K562 (cell line): ENCODE measurements at regions not wholly inside any gene's neighbourhood (a gene's known extent, or its start where the extent isn't known, plus 50 kb on each side); places are given as distances from the start of the nearest gene placed in this dataset.

Source experiments
- ATAC-seq: fragments of 200-7000 bp; cut with Tn5 transposase; 3 replicates; pipeline ENCODE4 v1.9.1; 2020; ENCODE audit warnings: moderate library complexity
- BruUV-seq: library from RNA; stranded (reverse); fragments of 400-500 nt; replicated peaks from 2 replicates; lab custom pipeline; 2021; lab: Mats Ljungman, UMichigan
- CTCF ChIA-PET: fragments of 300-600 bp; formaldehyde crosslinking; extraction: SDS; loops from one replicate; lab custom pipeline; 2021; ENCODE audit warnings: low intra/inter-chr PET ratio; lab: Yijun Ruan, JAX
- POLR2A ChIA-PET: fragments of 300-600, 350-650 bp; sonication (Branson Sonifier 250); formaldehyde crosslinking; extraction: SDS; loops from one replicate; lab custom pipeline; 2021; ENCODE audit warnings: antibody characterized with exemption, inconsistent platforms; lab: Yijun Ruan, JAX
- DNase-seq, 4 experiments: peaks; one replicate each; pipeline versions ENCODE4 v3.0.0 to v3.0.0-alpha.2; 2011 to 2018; ENCODE audit warnings: low spot score in 3 of 4, mixed read lengths in 3 of 4; ENCODE audit errors: extremely low read depth in 1 of 4
- FAIRE-seq: peaks from 2 replicates; lab custom pipeline; 2011; peaks lifted over from hg19 to GRCh38; lab: Jason Lieb, UNC
- H2AFZ ChIP-seq: 2 replicates; pipeline ENCODE4 v1.6.0; 2011; ENCODE audit warnings: low read depth, low read length, control low read depth, inconsistent platforms
- H3K27ac ChIP-seq: fragments of 200-600 bp; 3 replicates; pipeline ENCODE4 v1.8.0; 2011; ENCODE audit warnings: low read depth, mild to moderate bottlenecking, control low read depth, inconsistent platforms, low read length, moderate library complexity, mixed read lengths; ENCODE audit errors: extremely low read depth
- H3K27me3 ChIP-seq, 2 experiments: fragments of 300-600 bp in 1 of 2; 2 replicates in 1 of 2; 3 replicates in 1 of 2; pipeline versions ENCODE4 v1.6.0 to v1.8.0; 2011; ENCODE audit warnings: inconsistent platforms in 2 of 2, low read length in 2 of 2, mild to moderate bottlenecking in 1 of 2, mixed read lengths in 1 of 2, moderate library complexity in 1 of 2; ENCODE audit not compliant: control insufficient read depth in 2 of 2, insufficient read depth in 2 of 2
- H3K36me3 ChIP-seq: fragments of 300-600 bp; 3 replicates; pipeline ENCODE4 v1.8.0; 2011; ENCODE audit warnings: mild to moderate bottlenecking, low read length, inconsistent platforms; ENCODE audit not compliant: control insufficient read depth, insufficient read depth
- H3K4me1 ChIP-seq, 2 experiments: fragments of 200-600 bp in 1 of 2; replicated peaks in 1 of 2; 2 replicates in 1 of 2; 3 replicates in 1 of 2; pipeline versions ENCODE4 v1.5.1 to v1.8.0; 2011; ENCODE audit warnings: inconsistent platforms in 2 of 2, low read length in 2 of 2, mild to moderate bottlenecking in 1 of 2, mixed read lengths in 1 of 2, moderate library complexity in 1 of 2; ENCODE audit not compliant: control insufficient read depth in 2 of 2, insufficient read depth in 2 of 2
- H3K4me2 ChIP-seq: 2 replicates; pipeline ENCODE4 v1.6.1; 2011; ENCODE audit warnings: low read length, control low read depth, inconsistent platforms, mixed read lengths; ENCODE audit not compliant: insufficient read depth
- H3K4me3 ChIP-seq: fragments of 200-600 bp; sonication (generic), shearing (Covaris generic); 2 replicates; pipeline ENCODE4 v1.5.1; 2016; ENCODE audit warnings: control low read depth, inconsistent platforms
- H3K79me2 ChIP-seq: fragments of 200-600 bp; 3 replicates; pipeline ENCODE4 v1.8.0; 2011; ENCODE audit warnings: low read length, inconsistent platforms; ENCODE audit not compliant: control insufficient read depth, insufficient read depth
- H3K9ac ChIP-seq, 2 experiments: 2 replicates each; pipeline versions ENCODE4 v1.6.0 to v1.6.1; 2011; ENCODE audit warnings: low read depth in 2 of 2, low read length in 2 of 2, control low read depth in 1 of 2, inconsistent platforms in 1 of 2, mild to moderate bottlenecking in 1 of 2, mixed read lengths in 1 of 2; ENCODE audit not compliant: insufficient read depth in 1 of 2
- H3K9me1 ChIP-seq: one replicate; pipeline ENCODE4 v1.6.0; 2011; ENCODE audit warnings: inconsistent platforms, mild to moderate bottlenecking, low read length, moderate library complexity; ENCODE audit not compliant: control insufficient read depth, insufficient read depth
- H3K9me3 ChIP-seq: replicated peaks from 2 replicates; pipeline ENCODE4 v1.5.1; 2011; ENCODE audit warnings: low read depth, low read length, inconsistent platforms; ENCODE audit not compliant: control insufficient read depth, insufficient read depth
- H4K20me1 ChIP-seq: replicated peaks from 2 replicates; pipeline ENCODE4 v1.6.1; 2011; ENCODE audit warnings: low read length, inconsistent platforms, mixed read lengths; ENCODE audit not compliant: control insufficient read depth, insufficient read depth
- JUN ChIP-seq, 2 experiments: sonication (generic) in 1 of 2; formaldehyde crosslinking in 1 of 2; IDR thresholded peaks; 2 replicates each; pipeline versions ENCODE4 v1.6.1 to v1.8.0; 2012 to 2022; ENCODE audit warnings: borderline replicate concordance in 2 of 2, mild to moderate bottlenecking in 2 of 2, improper control_type of control experiment in 1 of 2, low read depth in 1 of 2, low read length in 1 of 2, missing genetic modification reagents in 1 of 2
- MCM3 ChIP-seq: fragments of 450-650 bp; IDR thresholded peaks from 2 replicates; pipeline ENCODE4 v1.6.1; 2016
- NFYB ChIP-seq: IDR thresholded peaks from 2 replicates; pipeline ENCODE4 v1.6.1; 2011; ENCODE audit warnings: mild to moderate bottlenecking, moderate library complexity; ENCODE audit not compliant: insufficient read length; ENCODE audit errors: extremely low read depth
- RAD21 ChIP-seq, 2 experiments: fragments of 250-450 bp in 1 of 2; fragments of 450-650 bp in 1 of 2; sonication (Bioruptor Pico) in 1 of 2; formaldehyde crosslinking in 1 of 2; IDR thresholded peaks in 1 of 2; conservative IDR thresholded peaks in 1 of 2; 2 replicates each; pipeline versions ENCODE4 v1.4.0 to v1.8.0; 2020 to 2022; ENCODE audit warnings: mild to moderate bottlenecking in 2 of 2, moderate library complexity in 1 of 2
- TAL1 ChIP-seq: fragments of 450-650 bp; IDR thresholded peaks from 2 replicates; pipeline ENCODE4 v1.6.1; 2016; ENCODE audit warnings: mild to moderate bottlenecking
- ZNF785 ChIP-seq: fragments of 250-450 bp; sonication (Bioruptor Pico); IDR thresholded peaks from 2 replicates; pipeline ENCODE4 v1.4.0; 2020; ENCODE audit warnings: mild to moderate bottlenecking
- ZZZ3 ChIP-seq: fragments of 450-650 bp; IDR thresholded peaks from 2 replicates; pipeline ENCODE4 v1.6.1; 2016; ENCODE audit warnings: antibody characterized with exemption, mild to moderate bottlenecking, moderate library complexity
- WGBS: fragments of 100-300 bp; shearing (Covaris generic); methylation state at CpG from one replicate; pipeline ENCODE4 v1.1.6; 2016; ENCODE audit warnings: low coverage, mixed read lengths; ENCODE audit not compliant: insufficient coverage; ENCODE audit errors: missing lambda C conversion rate; 5-methylcytosine and 5-hydroxymethylcytosine counted together
- in situ Hi-C: fragments of 300-500 bp; cut with MboI; formaldehyde crosslinking; loops from 4 replicates; pipeline ENCODE4 v1.15.0; 2018; ENCODE audit warnings: inconsistent platforms, mixed read lengths
- intact Hi-C: fragments of 100-400 bp; cut with micrococcal nuclease; formaldehyde crosslinking; loops from 2 replicates; pipeline ENCODE4 v1.14.2; 2022
- TF ChIP-seq, protein P1 (sequence below), 3 experiments: IDR thresholded peaks in 2 of 3; conservative IDR thresholded peaks in 1 of 3; 2 replicates each; pipeline ENCODE4 v1.5.1; 2011 to 2012; ENCODE audit warnings: low read length in 3 of 3, mild to moderate bottlenecking in 3 of 3, control low read depth in 2 of 3, improper control_type of control experiment in 1 of 3, inconsistent platforms in 1 of 3, low read depth in 1 of 3, mixed read lengths in 1 of 3, moderate library complexity in 1 of 3; ENCODE audit not compliant: insufficient read depth in 2 of 3
- TF ChIP-seq, protein P2 (sequence below): IDR thresholded peaks from 3 replicates; pipeline ENCODE4 v1.6.1; 2011; ENCODE audit warnings: borderline replicate concordance, mild to moderate bottlenecking; ENCODE audit not compliant: insufficient read length, insufficient read depth
- TF ChIP-seq, protein P3 (sequence below): fragments of 450-650 bp; IDR thresholded peaks from 2 replicates; pipeline ENCODE4 v1.6.1; 2018; ENCODE audit not compliant: partially characterized antibody

DNA sequence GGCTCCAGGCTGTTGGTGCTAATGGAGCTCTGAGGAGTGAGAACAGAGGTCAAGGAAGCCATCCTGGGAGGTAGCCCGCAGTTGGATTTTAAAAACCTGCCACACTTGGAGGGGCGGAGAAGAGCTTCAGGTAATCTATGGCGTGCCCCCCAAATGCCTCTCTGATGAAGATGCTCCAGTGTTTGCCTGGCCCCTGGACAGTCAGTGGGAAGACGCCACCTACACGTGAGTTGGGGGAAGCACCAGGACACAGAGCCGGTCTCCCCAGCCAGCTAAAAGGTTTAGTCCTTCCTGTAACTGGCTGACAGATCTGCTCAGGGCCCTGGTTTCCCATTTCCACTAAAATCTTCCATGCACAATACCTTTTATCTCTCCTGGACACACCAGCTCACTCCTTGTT, 225.0 kb downstream of the TTC32 start:
- Histone ChIP-seq H3K4me1 (no peaks in the 10 kb centered on the region), H3K4me3 (no peak overlapping the region), H3K9me1 (no peaks in the 10 kb centered on the region), H3K27me3 (peaks cover 0 to 26% of the 10 kb centered on the region in 2 experiments; a peak in 2 of 5 replicates), H2AFZ (no peak overlapping the region), H3K27ac (no peak overlapping the region), H3K9ac (no peak overlapping the region), H3K79me2 (no peaks in the 10 kb centered on the region), H4K20me1 (no peaks in the 10 kb centered on the region), H3K4me2 (no peak overlapping the region), H3K9me3 (no peaks in the 10 kb centered on the region), H3K36me3 (no peaks in the 10 kb centered on the region)
- in situ Hi-C loops, result no loop called here
- FAIRE-seq (no peak), ATAC-seq (peak; percentile 93), DNase-seq (peak; percentile 22 to 29 (median 26))
- WGBS, result 4% methylated on average over 6 of the region's 6 CpGs
- CTCF ChIA-PET, result no interaction called here
- no TSS peak for BruUV-seq
- TF ChIP-seq, protein P1, sequence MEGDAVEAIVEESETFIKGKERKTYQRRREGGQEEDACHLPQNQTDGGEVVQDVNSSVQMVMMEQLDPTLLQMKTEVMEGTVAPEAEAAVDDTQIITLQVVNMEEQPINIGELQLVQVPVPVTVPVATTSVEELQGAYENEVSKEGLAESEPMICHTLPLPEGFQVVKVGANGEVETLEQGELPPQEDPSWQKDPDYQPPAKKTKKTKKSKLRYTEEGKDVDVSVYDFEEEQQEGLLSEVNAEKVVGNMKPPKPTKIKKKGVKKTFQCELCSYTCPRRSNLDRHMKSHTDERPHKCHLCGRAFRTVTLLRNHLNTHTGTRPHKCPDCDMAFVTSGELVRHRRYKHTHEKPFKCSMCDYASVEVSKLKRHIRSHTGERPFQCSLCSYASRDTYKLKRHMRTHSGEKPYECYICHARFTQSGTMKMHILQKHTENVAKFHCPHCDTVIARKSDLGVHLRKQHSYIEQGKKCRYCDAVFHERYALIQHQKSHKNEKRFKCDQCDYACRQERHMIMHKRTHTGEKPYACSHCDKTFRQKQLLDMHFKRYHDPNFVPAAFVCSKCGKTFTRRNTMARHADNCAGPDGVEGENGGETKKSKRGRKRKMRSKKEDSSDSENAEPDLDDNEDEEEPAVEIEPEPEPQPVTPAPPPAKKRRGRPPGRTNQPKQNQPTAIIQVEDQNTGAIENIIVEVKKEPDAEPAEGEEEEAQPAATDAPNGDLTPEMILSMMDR (IDR thresholded peaks at IDR 0.05 in 2 of 3, conservative IDR thresholded peaks at IDR 0.05 in 1 of 3; ENCODE audit: insufficient read depth in 2 of 3, low read depth in 1 of 3, low read length in 3 of 3), result peak; percentile 36 to 51 (median 43); a peak in 3 of 6 replicates
- TF ChIP-seq RAD21 (CRISPR knock-in tag; conservative IDR thresholded peaks at IDR 0.05 in 1 of 2, IDR thresholded peaks at IDR 0.05 in 1 of 2) (peak in 1 of 2 experiments; percentile 31; a peak in 1 of 4 replicates), ZZZ3 (no peak), MCM3 (no peak), TAL1 (no peak), NFYB (no peak), ZNF785 (no peak), JUN (IDR thresholded peaks at IDR 0.05; ENCODE audit: borderline replicate concordance, low read depth, low read length) (no peak), JUN (CRISPR knock-in tag; IDR thresholded peaks at IDR 0.05; ENCODE audit: borderline replicate concordance) (no peak)
- TF ChIP-seq, protein P2, sequence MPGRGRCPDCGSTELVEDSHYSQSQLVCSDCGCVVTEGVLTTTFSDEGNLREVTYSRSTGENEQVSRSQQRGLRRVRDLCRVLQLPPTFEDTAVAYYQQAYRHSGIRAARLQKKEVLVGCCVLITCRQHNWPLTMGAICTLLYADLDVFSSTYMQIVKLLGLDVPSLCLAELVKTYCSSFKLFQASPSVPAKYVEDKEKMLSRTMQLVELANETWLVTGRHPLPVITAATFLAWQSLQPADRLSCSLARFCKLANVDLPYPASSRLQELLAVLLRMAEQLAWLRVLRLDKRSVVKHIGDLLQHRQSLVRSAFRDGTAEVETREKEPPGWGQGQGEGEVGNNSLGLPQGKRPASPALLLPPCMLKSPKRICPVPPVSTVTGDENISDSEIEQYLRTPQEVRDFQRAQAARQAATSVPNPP, result no peak
- TF ChIP-seq, protein P3, sequence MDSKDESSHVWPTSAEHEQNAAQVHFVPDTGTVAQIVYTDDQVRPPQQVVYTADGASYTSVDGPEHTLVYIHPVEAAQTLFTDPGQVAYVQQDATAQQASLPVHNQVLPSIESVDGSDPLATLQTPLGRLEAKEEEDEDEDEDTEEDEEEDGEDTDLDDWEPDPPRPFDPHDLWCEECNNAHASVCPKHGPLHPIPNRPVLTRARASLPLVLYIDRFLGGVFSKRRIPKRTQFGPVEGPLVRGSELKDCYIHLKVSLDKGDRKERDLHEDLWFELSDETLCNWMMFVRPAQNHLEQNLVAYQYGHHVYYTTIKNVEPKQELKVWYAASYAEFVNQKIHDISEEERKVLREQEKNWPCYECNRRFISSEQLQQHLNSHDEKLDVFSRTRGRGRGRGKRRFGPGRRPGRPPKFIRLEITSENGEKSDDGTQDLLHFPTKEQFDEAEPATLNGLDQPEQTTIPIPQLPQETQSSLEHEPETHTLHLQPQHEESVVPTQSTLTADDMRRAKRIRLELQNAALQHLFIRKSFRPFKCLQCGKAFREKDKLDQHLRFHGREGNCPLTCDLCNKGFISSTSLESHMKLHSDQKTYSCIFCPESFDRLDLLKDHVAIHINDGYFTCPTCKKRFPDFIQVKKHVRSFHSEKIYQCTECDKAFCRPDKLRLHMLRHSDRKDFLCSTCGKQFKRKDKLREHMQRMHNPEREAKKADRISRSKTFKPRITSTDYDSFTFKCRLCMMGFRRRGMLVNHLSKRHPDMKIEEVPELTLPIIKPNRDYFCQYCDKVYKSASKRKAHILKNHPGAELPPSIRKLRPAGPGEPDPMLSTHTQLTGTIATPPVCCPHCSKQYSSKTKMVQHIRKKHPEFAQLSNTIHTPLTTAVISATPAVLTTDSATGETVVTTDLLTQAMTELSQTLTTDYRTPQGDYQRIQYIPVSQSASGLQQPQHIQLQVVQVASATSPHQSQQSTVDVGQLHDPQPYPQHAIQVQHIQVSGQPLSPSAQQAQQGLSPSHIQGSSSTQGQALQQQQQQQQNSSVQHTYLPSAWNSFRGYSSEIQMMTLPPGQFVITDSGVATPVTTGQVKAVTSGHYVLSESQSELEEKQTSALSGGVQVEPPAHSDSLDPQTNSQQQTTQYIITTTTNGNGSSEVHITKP, result peak; percentile 51
- POLR2A ChIA-PET, result no interaction called here
- intact Hi-C loops, result no loop called here
